HCT116 (cell line): ENCODE measurements at regions not wholly inside any gene's neighbourhood (a gene's known extent, or its start where the extent isn't known, plus 50 kb on each side); places are given as distances from the start of the nearest gene placed in this dataset.

Experiments
- EZH2 ChIP-seq: fragments of 200-600 bp; sonication (generic); IDR thresholded peaks from 2 replicates; pipeline ENCODE4 v1.6.1; 2017; ENCODE audit warnings: antibody characterized with exemption, mixed run types
- EZH2phosphoT487 ChIP-seq: fragments of 200-600 bp; IDR thresholded peaks from 2 replicates; pipeline ENCODE4 v1.6.1; 2018; ENCODE audit warnings: antibody characterized with exemption, borderline replicate concordance
- POLR2A ChIP-seq: IDR thresholded peaks from 2 replicates; pipeline ENCODE4 v1.7.0; 2011; ENCODE audit warnings: borderline replicate concordance; ENCODE audit not compliant: insufficient read depth, insufficient read length; ENCODE audit errors: extremely low read depth
- POLR2AphosphoS5 ChIP-seq: IDR thresholded peaks from 2 replicates; pipeline ENCODE4 v1.6.1; 2011; ENCODE audit warnings: mild to moderate bottlenecking, low read depth, low read length, moderate library complexity
- SIN3A ChIP-seq: IDR thresholded peaks from 2 replicates; pipeline ENCODE4 v1.6.1; 2012; ENCODE audit warnings: low read depth
- ZFX ChIP-seq: fragments of 450-650 bp; IDR thresholded peaks from 2 replicates; pipeline ENCODE4 v1.6.1; 2017
- TF ChIP-seq, protein P1 (sequence below), 3 experiments: fragments of 200-600 bp in 1 of 3; sonication (generic) in 1 of 3; IDR thresholded peaks in 2 of 3; conservative IDR thresholded peaks in 1 of 3; 2 replicates each; pipeline ENCODE4 v1.5.1; 2012 to 2017; ENCODE audit warnings: low read depth in 2 of 3, low read length in 2 of 3, antibody characterized with exemption in 1 of 3, borderline replicate concordance in 1 of 3, control low read depth in 1 of 3, mild to moderate bottlenecking in 1 of 3, mixed read lengths in 1 of 3, mixed run types in 1 of 3, moderate library complexity in 1 of 3; ENCODE audit not compliant: insufficient read depth in 1 of 3
- TF ChIP-seq, protein P2 (sequence below): IDR thresholded peaks from 2 replicates; pipeline ENCODE4 v1.6.1; 2012

GRCh38 chr14:53209370-53209769, 56.2 kb upstream of the DDHD1 start:
- no peak for TF ChIP-seq EZH2
- TF ChIP-seq EZH2phosphoT487 = no peak
- TF ChIP-seq, protein P1, sequence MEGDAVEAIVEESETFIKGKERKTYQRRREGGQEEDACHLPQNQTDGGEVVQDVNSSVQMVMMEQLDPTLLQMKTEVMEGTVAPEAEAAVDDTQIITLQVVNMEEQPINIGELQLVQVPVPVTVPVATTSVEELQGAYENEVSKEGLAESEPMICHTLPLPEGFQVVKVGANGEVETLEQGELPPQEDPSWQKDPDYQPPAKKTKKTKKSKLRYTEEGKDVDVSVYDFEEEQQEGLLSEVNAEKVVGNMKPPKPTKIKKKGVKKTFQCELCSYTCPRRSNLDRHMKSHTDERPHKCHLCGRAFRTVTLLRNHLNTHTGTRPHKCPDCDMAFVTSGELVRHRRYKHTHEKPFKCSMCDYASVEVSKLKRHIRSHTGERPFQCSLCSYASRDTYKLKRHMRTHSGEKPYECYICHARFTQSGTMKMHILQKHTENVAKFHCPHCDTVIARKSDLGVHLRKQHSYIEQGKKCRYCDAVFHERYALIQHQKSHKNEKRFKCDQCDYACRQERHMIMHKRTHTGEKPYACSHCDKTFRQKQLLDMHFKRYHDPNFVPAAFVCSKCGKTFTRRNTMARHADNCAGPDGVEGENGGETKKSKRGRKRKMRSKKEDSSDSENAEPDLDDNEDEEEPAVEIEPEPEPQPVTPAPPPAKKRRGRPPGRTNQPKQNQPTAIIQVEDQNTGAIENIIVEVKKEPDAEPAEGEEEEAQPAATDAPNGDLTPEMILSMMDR (IDR thresholded peaks at IDR 0.05 in 2 of 3, conservative IDR thresholded peaks at IDR 0.05 in 1 of 3; ENCODE audit: borderline replicate concordance in 1 of 3, insufficient read depth in 1 of 3, low read depth in 2 of 3, low read length in 2 of 3) = no peak
- no peak for TF ChIP-seq POLR2A
- TF ChIP-seq, protein P2, sequence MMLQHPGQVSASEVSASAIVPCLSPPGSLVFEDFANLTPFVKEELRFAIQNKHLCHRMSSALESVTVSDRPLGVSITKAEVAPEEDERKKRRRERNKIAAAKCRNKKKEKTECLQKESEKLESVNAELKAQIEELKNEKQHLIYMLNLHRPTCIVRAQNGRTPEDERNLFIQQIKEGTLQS = no peak
- TF ChIP-seq SIN3A = no peak
- TF ChIP-seq ZFX = no peak
- no peak for TF ChIP-seq POLR2AphosphoS5
